Suppressor macrophage (primary cell): ENCODE measurements at regions not wholly inside any gene's neighbourhood (a gene's known extent, or its start where the extent isn't known, plus 50 kb on each side); places are given as distances from the start of the nearest gene placed in this dataset.

Source experiments
- DNase-seq, 4 experiments: peaks; one replicate each; pipeline ENCODE4 v3.0.0-alpha.2; 2020 to 2022

- no peak for DNase-seq
Observed at GRCh38 chr1:221637641-221638041, 104.2 kb downstream of the DUSP10 start.

- peak in 2 of 4 experiments; percentile 9 to 11 for DNase-seq
Observed at GRCh38 chr1:221638595-221638994, 103.3 kb downstream of the DUSP10 start.

- DNase-seq, result no peak
Observed at GRCh38 chr1:221641811-221642210, 100.1 kb downstream of the DUSP10 start.

- no peak for DNase-seq
Observed at GRCh38 chr1:221643404-221644144, 98.3 kb downstream of the DUSP10 start.

GRCh38 chr1:221644145-221644448 lies 97.8 kb downstream of the DUSP10 start:
- no peak for DNase-seq

GRCh38 chr1:221644663-221645258 lies 97.1 kb downstream of the DUSP10 start:
- DNase-seq, result no peak

GRCh38 chr1:221648201-221648600 lies 93.7 kb downstream of the DUSP10 start:
- no peak for DNase-seq
